Heart right ventricle (tissue), 16 donors: ENCODE measurements at regions not wholly inside any gene's neighbourhood (a gene's known extent, or its start where the extent isn't known, plus 50 kb on each side); places are given as distances from the start of the nearest gene placed in this dataset.

Experiments
- ATAC-seq, 8 donors: fragments of 200-7000 bp; cut with Tn5 transposase; one replicate each; pipeline ENCODE4 v1.9.1; 2020; ENCODE audit warnings: mild to moderate bottlenecking in 8 of 8, moderate library complexity in 8 of 8, moderate number of reproducible peaks in 1 of 8
- DNase-seq, 2 donors: peaks; one replicate each; pipeline ENCODE4 v3.0.0-alpha.2; 2020
- H3K27ac ChIP-seq, 10 donors: fragments of 200-600 bp; sonication (generic) in 2 of 10; one replicate each; pipeline versions ENCODE4 v1.5.0 to v1.8.0; 2020 to 2022; ENCODE audit warnings: mild to moderate bottlenecking in 3 of 10
- H3K27me3 ChIP-seq, 7 donors: fragments of 200-600 bp; one replicate each; pipeline ENCODE4 v1.8.0; 2021 to 2022; ENCODE audit warnings: mild to moderate bottlenecking in 2 of 7
- H3K36me3 ChIP-seq, 9 donors: fragments of 200-600 bp; sonication (generic) in 1 of 9; one replicate each; pipeline versions ENCODE4 v1.5.0 to v1.8.0; 2020 to 2022; ENCODE audit warnings: mild to moderate bottlenecking in 2 of 9
- H3K4me1 ChIP-seq, 9 donors: fragments of 200-600 bp; sonication (generic) in 1 of 9; one replicate each; pipeline versions ENCODE4 v1.5.0 to v1.8.0; 2020 to 2022; ENCODE audit warnings: mild to moderate bottlenecking in 4 of 9
- H3K4me3 ChIP-seq, 10 donors: fragments of 200-600 bp; sonication (generic) in 2 of 10; one replicate each; pipeline versions ENCODE4 v1.5.0 to v1.8.0; 2020 to 2022; ENCODE audit warnings: mild to moderate bottlenecking in 7 of 10, moderate library complexity in 2 of 10
- H3K9me3 ChIP-seq, 11 donors: fragments of 200-600 bp in 10 of 11; sonication (generic) in 2 of 11; one replicate each; pipeline versions ENCODE4 v1.5.0 to v1.8.0; 2013 to 2022; ENCODE audit warnings: mild to moderate bottlenecking in 2 of 11, control low read depth in 1 of 11, moderate library complexity in 1 of 11
- WGBS, 2 donors: extraction: QIAGEN DNeasy Blood & Tissue Kit; methylation state at CpG; one replicate each; pipeline ENCODE4 v1.1.7; 2013; ENCODE audit warnings: inconsistent platforms in 1 of 2; 5-methylcytosine and 5-hydroxymethylcytosine counted together
- intact Hi-C, 10 donors: fragments of 100-400 bp; cut with DNase I; formaldehyde crosslinking; loops; one replicate each; pipeline versions ENCODE4 v1.11.1 to v1.14.2; 2022
- TF ChIP-seq, protein P1 (sequence below), 9 donors: fragments of 200-600 bp; sonication (generic) in 2 of 9; IDR thresholded peaks; one replicate each; pipeline versions ENCODE4 v1.5.0 to v1.8.0; 2021 to 2022; ENCODE audit warnings: antibody characterized with exemption in 9 of 9, mild to moderate bottlenecking in 5 of 9, moderate library complexity in 1 of 9
- donor health status: Arrhythmogenic right ventricular cardiomyopathy.
- donor health status: ischemic (EF 13 %, LVEDD 7.1; RV severe dilation, severe dysfunction).
- donor health status: healthy with polysubstance abuse.
- donor health status: DM: no; HTN: yes; CAD: no.
- donor health status: DM: no; HTN: no; CAD: no.
- donor health status: ischemic (EF 25% LVEDD 6.9; RV normal size, moderate dysfunction).
- donor health status: ischemic (EF 25% LVEDD 5.7; RV mildly dilated, moderate dysfunction).
- donor health status: healthy.
- donor health status: DM: yes; HTN: yes; CAD: no.
- donor health status: Ischemic cardiomyopathy.
- donor health status: ischemic (EF 35%, LVEDD 5.7; RV mildly dilated, moderate dysfunction).
- donor health status: nonischemic (EF 11% LVEDD 7.7; RV severe dilation, severe dysfunction).
- donor health status: DM: yes; HTN: yes; CAD: no.
- donor health status: PGD.
- donor health status: ischemic (EF 29% LVEDD 5.4; RV normal size, mild dysfunction).
- donor health status: nonischemic (EF 23%, LVEDD 6.1; RV moderate dilation, normal function).

DNA sequence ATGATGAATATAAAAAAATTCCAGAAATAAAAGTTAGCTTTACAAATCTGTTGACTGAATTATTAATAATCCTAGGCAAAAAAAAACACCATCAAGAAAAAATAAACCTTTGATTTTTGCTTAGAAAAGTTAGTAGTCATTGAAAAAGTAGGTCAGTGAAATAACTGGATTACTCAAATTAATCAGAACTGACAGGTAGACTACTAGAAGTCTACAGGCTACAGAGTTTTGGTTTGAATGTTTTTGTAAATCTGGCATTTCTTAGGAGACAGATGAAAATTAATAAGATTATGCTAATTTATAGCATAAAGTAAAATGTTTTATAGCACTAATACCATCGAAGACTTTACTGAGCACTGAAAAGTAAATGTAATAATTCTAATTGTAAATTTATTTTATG, 511.9 kb downstream of the PTPRC start:
- no peaks in the 10 kb centered on the region for H3K9me3 ChIP-seq
- WGBS, 2 donors, result 96 to 100% methylated on average over 1 of the region's 1 CpG
- H3K36me3 ChIP-seq, result no peaks in the 10 kb centered on the region
- TF ChIP-seq, protein P1, sequence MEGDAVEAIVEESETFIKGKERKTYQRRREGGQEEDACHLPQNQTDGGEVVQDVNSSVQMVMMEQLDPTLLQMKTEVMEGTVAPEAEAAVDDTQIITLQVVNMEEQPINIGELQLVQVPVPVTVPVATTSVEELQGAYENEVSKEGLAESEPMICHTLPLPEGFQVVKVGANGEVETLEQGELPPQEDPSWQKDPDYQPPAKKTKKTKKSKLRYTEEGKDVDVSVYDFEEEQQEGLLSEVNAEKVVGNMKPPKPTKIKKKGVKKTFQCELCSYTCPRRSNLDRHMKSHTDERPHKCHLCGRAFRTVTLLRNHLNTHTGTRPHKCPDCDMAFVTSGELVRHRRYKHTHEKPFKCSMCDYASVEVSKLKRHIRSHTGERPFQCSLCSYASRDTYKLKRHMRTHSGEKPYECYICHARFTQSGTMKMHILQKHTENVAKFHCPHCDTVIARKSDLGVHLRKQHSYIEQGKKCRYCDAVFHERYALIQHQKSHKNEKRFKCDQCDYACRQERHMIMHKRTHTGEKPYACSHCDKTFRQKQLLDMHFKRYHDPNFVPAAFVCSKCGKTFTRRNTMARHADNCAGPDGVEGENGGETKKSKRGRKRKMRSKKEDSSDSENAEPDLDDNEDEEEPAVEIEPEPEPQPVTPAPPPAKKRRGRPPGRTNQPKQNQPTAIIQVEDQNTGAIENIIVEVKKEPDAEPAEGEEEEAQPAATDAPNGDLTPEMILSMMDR (IDR thresholded peaks at IDR 0.05), result no peak
- no peak for ATAC-seq
- H3K27me3 ChIP-seq, result no peaks in the 10 kb centered on the region
- DNase-seq, result no peak
- H3K4me1 ChIP-seq, result no peaks in the 10 kb centered on the region
- no peak overlapping the region for H3K27ac ChIP-seq
- no peak overlapping the region for H3K4me3 ChIP-seq
- intact Hi-C loops, result no loop called here

DNA sequence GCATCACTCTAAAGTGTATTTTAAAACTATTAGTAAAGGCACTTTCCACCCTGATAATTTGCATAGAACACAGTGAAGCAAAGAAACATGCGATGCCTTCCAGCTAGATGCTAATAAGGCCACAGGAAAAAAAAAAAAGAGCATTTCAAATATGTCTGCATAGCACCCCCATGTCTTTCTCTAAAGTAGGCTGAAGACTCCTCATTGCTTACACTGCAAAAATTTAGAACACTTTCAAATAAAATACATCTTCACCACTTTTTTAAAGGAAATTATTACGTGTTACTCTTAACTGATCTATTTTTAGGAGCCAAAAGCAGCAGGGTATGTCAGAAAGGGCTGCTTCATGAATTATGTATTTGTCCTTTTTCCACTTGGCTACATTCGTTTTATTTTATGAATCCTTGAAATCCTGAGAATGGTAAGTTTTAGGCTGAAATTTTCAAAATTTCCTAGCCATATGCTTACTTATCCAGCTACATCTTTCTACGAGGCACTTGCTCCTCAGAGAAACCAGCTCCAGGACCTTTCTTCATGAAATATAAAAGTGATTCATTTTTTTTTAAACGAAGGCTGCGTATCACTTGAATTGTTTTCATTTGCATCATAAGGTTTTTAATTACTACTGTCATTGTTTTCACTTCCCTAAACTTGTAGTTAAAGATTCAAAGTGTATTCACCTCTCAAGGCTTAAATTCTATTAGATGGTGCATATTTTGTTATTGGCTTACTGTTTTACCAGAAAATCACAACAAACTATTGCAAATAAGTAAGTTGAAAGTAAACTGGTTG, 513.0 kb downstream of the PTPRC start:
- H3K27me3 ChIP-seq, result no peaks in the 10 kb centered on the region
- no peaks in the 10 kb centered on the region for H3K9me3 ChIP-seq
- H3K4me1 ChIP-seq, result no peaks in the 10 kb centered on the region
- 83 to 84% methylated on average over 6 of the region's 6 CpGs for WGBS, 2 donors
- no peaks in the 10 kb centered on the region for H3K36me3 ChIP-seq
- H3K4me3 ChIP-seq, result no peak overlapping the region
- intact Hi-C loops, result no loop called here
- ATAC-seq (no peak), DNase-seq (no peak)
- TF ChIP-seq, protein P1 (IDR thresholded peaks at IDR 0.05), result no peak
- H3K27ac ChIP-seq, result no peak overlapping the region

DNA sequence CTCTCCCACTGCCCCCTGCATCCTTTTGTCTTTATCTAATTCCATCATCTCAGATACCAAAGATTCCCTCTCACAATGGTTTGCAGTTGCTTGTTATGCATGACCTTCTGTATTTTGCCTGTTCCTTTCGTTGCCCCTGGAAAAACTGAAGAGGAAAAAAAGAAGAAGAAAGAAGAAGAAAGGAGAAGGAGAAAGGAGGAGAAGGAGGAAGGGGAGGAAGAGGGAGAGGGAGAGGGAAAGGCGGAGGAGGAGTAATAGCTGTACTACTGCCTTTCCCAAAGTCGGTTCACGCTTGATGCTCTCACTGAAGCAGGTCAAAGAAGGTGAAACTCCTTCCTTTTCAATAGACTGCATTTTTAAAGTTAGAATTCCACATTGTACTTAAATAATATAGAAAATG, 513.8 kb downstream of the PTPRC start:
- no peaks in the 10 kb centered on the region for H3K4me1 ChIP-seq
- intact Hi-C loops, result no loop called here
- TF ChIP-seq, protein P1 (IDR thresholded peaks at IDR 0.05), result no peak
- no peaks in the 10 kb centered on the region for H3K27me3 ChIP-seq
- H3K4me3 ChIP-seq, result no peak overlapping the region
- 64 to 73% methylated on average over 4 of the region's 4 CpGs for WGBS, 2 donors
- ATAC-seq, result no peak
- H3K9me3 ChIP-seq, result no peaks in the 10 kb centered on the region
- no peak for DNase-seq
- no peak overlapping the region for H3K27ac ChIP-seq
- no peaks in the 10 kb centered on the region for H3K36me3 ChIP-seq

DNA sequence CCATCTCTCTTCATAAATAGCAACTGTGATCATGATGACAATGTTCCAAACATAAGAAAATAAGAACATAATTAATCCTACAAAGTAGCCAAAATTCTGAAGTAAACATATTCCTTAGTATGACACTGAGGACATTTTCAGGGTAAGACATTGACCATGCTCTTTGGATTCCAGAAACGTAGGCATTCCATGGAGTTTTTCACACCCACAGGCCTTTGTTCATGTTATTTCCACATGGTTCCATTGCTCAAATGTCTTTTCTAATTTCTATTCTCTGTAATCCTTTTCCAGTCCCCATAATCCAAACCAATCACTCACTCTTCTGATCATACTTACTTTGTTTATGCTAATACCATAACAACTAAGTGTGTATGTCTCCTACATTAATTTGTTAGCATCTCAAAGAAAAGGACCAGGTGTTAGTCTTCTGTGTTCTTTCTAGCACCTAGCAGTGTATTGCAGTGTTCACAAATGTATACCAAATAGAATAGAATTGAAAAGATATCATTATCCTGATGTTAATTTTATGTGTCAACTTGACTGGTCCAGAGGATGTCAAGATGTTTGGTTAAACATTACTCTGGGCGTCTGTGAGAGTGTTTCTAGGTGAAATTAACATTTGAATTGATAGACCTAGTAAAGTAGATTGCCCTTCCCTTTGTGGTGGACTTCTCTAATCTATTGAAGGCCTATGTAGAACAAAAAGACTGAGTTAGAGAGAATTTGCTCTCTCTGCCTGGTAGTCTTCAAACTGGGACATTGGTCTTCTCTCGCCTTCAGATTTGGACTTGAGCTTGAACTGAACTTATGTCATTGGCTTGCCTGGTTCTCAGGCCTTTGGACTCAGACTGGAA, 516.6 kb downstream of the PTPRC start:
- Histone ChIP-seq H3K4me3 (no peak overlapping the region), H3K27ac (no peak overlapping the region), H3K36me3 (no peaks in the 10 kb centered on the region), H3K27me3 (no peaks in the 10 kb centered on the region), H3K9me3 (peaks cover 0 to under 1% (median 0%) of the 10 kb centered on the region in 11 donors), H3K4me1 (no peaks in the 10 kb centered on the region)
- WGBS, 2 donors, result 88 to 92% methylated on average over 3 of the region's 3 CpGs
- ATAC-seq (no peak), DNase-seq (no peak)
- TF ChIP-seq, protein P1 (IDR thresholded peaks at IDR 0.05), result no peak
- intact Hi-C loops, result no loop called here
